ENCODE measurements at regions not wholly inside any gene's neighbourhood (a gene's known extent, or its start where the extent isn't known, plus 50 kb on each side); places are given as distances from the start of the nearest gene placed in this dataset.

GRCh38 chr2:128786741-128787478, 468.2 kb upstream of the HS6ST1 start:
- H3K4me3 Mint-ChIP-seq: no peak overlapping the region
- no peaks in the 10 kb centered on the region for H3K9me3 Mint-ChIP-seq
- no peak for TF ChIP-seq CTCF (IDR thresholded peaks at IDR 0.05; ENCODE audit: unreplicated experiment in 3 of 3)
- H3K36me3 Mint-ChIP-seq (ENCODE audit: low read depth): no peaks in the 10 kb centered on the region
- no peak overlapping the region for H3K27ac Mint-ChIP-seq
- peaks cover 7% of the 10 kb centered on the region for H3K4me1 Mint-ChIP-seq
- H3K27me3 Mint-ChIP-seq (ENCODE audit: low read depth): peaks cover 11% of the 10 kb centered on the region

GRCh38 chr2:128787616-128788015, 468.9 kb upstream of the HS6ST1 start:
- Mint-ChIP-seq H3K4me1 (peaks cover 7% of the 10 kb centered on the region), H3K4me3 (no peak overlapping the region), H3K27me3 (ENCODE audit: low read depth) (peaks cover 11% of the 10 kb centered on the region), H3K36me3 (ENCODE audit: low read depth) (no peaks in the 10 kb centered on the region), H3K27ac (no peak overlapping the region), H3K9me3 (no peaks in the 10 kb centered on the region)
- no peak for TF ChIP-seq CTCF (IDR thresholded peaks at IDR 0.05; ENCODE audit: unreplicated experiment in 3 of 3)

- Mint-ChIP-seq H3K36me3 (ENCODE audit: low read depth) (no peaks in the 10 kb centered on the region), H3K9me3 (no peaks in the 10 kb centered on the region), H3K4me3 (no peak overlapping the region), H3K27ac (peak overlapping the region in 1 of 3 experiments; percentile 81), H3K27me3 (ENCODE audit: low read depth) (peaks cover 11% of the 10 kb centered on the region), H3K4me1 (peaks cover 7% of the 10 kb centered on the region)
- TF ChIP-seq CTCF (IDR thresholded peaks at IDR 0.05; ENCODE audit: unreplicated experiment in 3 of 3): no peak
Observed at GRCh38 chr2:128788636-128789220, 470.1 kb upstream of the HS6ST1 start.

- H3K27me3 Mint-ChIP-seq (ENCODE audit: low read depth): peaks cover 11% of the 10 kb centered on the region
- H3K36me3 Mint-ChIP-seq (ENCODE audit: low read depth): no peaks in the 10 kb centered on the region
- H3K9me3 Mint-ChIP-seq: no peaks in the 10 kb centered on the region
- H3K4me3 Mint-ChIP-seq: no peak overlapping the region
- H3K27ac Mint-ChIP-seq: no peak overlapping the region
- TF ChIP-seq CTCF (IDR thresholded peaks at IDR 0.05; ENCODE audit: unreplicated experiment in 3 of 3): no peak
- H3K4me1 Mint-ChIP-seq: peaks cover 8% of the 10 kb centered on the region
Observed at GRCh38 chr2:128789221-128789620, 470.6 kb upstream of the HS6ST1 start.

- H3K27me3 Mint-ChIP-seq (ENCODE audit: low read depth): peaks cover 11% of the 10 kb centered on the region
- H3K9me3 Mint-ChIP-seq: no peaks in the 10 kb centered on the region
- no peak for TF ChIP-seq CTCF (IDR thresholded peaks at IDR 0.05; ENCODE audit: unreplicated experiment in 3 of 3)
- H3K4me3 Mint-ChIP-seq: no peak overlapping the region
- H3K27ac Mint-ChIP-seq: no peak overlapping the region
- H3K4me1 Mint-ChIP-seq: peaks cover 11% of the 10 kb centered on the region
- H3K36me3 Mint-ChIP-seq (ENCODE audit: low read depth): no peaks in the 10 kb centered on the region
Observed at GRCh38 chr2:128789776-128790455, 471.2 kb upstream of the HS6ST1 start.

Data from nephron (organoid).